HG03103 (cell line): ENCODE measurements at regions not wholly inside any gene's neighbourhood (a gene's known extent, or its start where the extent isn't known, plus 50 kb on each side); places are given as distances from the start of the nearest gene placed in this dataset.
"Not testable (repeated sequence)": the region's sequence is repeated elsewhere in the genome, so short reads cannot be mapped to it uniquely, and the experiment has no call there.

Source experiments
- ATAC-seq: cut with Tn5 transposase; IDR thresholded peaks from one replicate; pipeline ENCODE4 v1.9.1; 2021; ENCODE audit warnings: low read depth; ENCODE audit not compliant: unreplicated experiment

GRCh38 chr5:1598950-1599737, 75.4 kb upstream of the LPCAT1 start:
- ATAC-seq = not testable (repeated sequence)

- not testable (repeated sequence) for ATAC-seq
Measured at GRCh38 chr5:1597093-1597473, 73.3 kb upstream of the LPCAT1 start.

GRCh38 chr5:1596462-1597092, 72.8 kb upstream of the LPCAT1 start:
- not testable (repeated sequence) for ATAC-seq

- ATAC-seq = peak; percentile 90
Measured at GRCh38 chr5:1594357-1595106, 70.8 kb upstream of the LPCAT1 start.

- ATAC-seq = peak; percentile 4
Measured at GRCh38 chr5:1593903-1594356, 70.2 kb upstream of the LPCAT1 start.

- not testable (repeated sequence) for ATAC-seq
Measured at GRCh38 chr5:1588071-1588694, 64.4 kb upstream of the LPCAT1 start.

- ATAC-seq = not testable (repeated sequence)
Measured at GRCh38 chr5:1583081-1583875, 59.5 kb upstream of the LPCAT1 start.

- ATAC-seq = not testable (repeated sequence)
Measured at GRCh38 chr5:1579389-1579788, 55.6 kb upstream of the LPCAT1 start.

GRCh38 chr5:1576851-1577250, 53.1 kb upstream of the LPCAT1 start:
- ATAC-seq = not testable (repeated sequence)

- ATAC-seq = not testable (repeated sequence)
Measured at GRCh38 chr5:1575991-1576714, 52.4 kb upstream of the LPCAT1 start.

- ATAC-seq = not testable (repeated sequence)
Measured at GRCh38 chr5:1575491-1575890, 51.7 kb upstream of the LPCAT1 start.

GRCh38 chr5:1574023-1574318, 50.2 kb upstream of the LPCAT1 start:
- ATAC-seq = not testable (repeated sequence)

GRCh38 chr5:1573217-1574022, 49.7 kb upstream of the LPCAT1 start:
- ATAC-seq = not testable (repeated sequence)
